ENCODE measurements at regions not wholly inside any gene's neighbourhood (a gene's known extent, or its start where the extent isn't known, plus 50 kb on each side); places are given as distances from the start of the nearest gene placed in this dataset.
"Not testable (repeated sequence)": the region's sequence is repeated elsewhere in the genome, so short reads cannot be mapped to it uniquely, and the experiment has no call there.

DNA sequence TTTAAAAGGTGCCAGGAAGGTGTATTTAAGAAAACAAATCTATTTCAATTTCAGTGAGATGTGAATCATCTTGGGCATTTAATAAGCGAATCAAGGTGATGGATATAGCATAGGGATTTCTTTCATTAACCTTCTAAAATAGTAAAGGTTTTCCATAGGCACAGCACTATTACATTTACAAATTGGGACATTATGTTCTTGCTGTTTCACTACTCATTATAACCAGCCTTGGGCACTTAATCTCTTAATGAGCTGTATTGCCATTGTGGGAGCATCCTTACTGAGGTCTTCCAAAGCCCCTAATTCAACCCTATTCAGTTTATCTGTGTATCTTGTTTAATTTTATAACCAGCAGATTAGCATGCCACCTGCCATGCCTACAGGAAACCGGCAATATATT lies 1305.5 kb downstream of the CDH12 start:
- not testable (repeated sequence) for H3K9ac ChIP-seq (ENCODE audit: low read length); H3K14ac ChIP-seq (ENCODE audit: low read length in 2 of 2); H2BK120ac ChIP-seq (ENCODE audit: low read depth, low read length); H2BK15ac ChIP-seq (ENCODE audit: low read depth, poor library complexity, severe bottlenecking); H3K23ac ChIP-seq (ENCODE audit: low read length in 2 of 2); H2AK5ac ChIP-seq (ENCODE audit: low read length, severe bottlenecking); H2BK12ac ChIP-seq (ENCODE audit: low read length in 2 of 2); H3K27me3 ChIP-seq (ENCODE audit: control insufficient read depth in 1 of 2, insufficient read depth in 1 of 2, low read length in 2 of 2); H3K4me1 ChIP-seq (ENCODE audit: control insufficient read depth, insufficient read depth, low read depth, low read length); H3K4me3 ChIP-seq (ENCODE audit: insufficient read depth in 1 of 2, low read depth in 1 of 2, low read length in 2 of 2); H3K36me3 ChIP-seq (ENCODE audit: control insufficient read depth in 1 of 2, insufficient read depth in 2 of 2, low read depth in 1 of 2, low read length in 2 of 2); H3K4ac ChIP-seq (ENCODE audit: low read depth in 1 of 2, low read length in 2 of 2); H3K18ac ChIP-seq (ENCODE audit: low read depth in 1 of 2, low read length in 2 of 2); H2BK5ac ChIP-seq (ENCODE audit: low read depth, low read length, poor library complexity, severe bottlenecking); H3K79me1 ChIP-seq (replicated peaks; ENCODE audit: low read length, poor library complexity, severe bottlenecking); H3K9me3 ChIP-seq (ENCODE audit: control insufficient read depth, low read length); H4K8ac ChIP-seq (ENCODE audit: low read length); DNase-seq; H3K27ac ChIP-seq (ENCODE audit: low read length, poor library complexity, severe bottlenecking); H4K91ac ChIP-seq (ENCODE audit: low read length); H3K4me2 ChIP-seq (ENCODE audit: low read length, poor library complexity, severe bottlenecking); H2AFZ ChIP-seq (ENCODE audit: low read depth, low read length)
- WGBS = 100% methylated on average over 1 of the region's 2 CpGs

GRCh38 chr5:21535114-21535513 lies 1318.0 kb downstream of the CDH12 start:
- H3K9ac ChIP-seq (ENCODE audit: low read length); H3K27me3 ChIP-seq (ENCODE audit: control insufficient read depth in 1 of 2, insufficient read depth in 1 of 2, low read length in 2 of 2); H3K4ac ChIP-seq (ENCODE audit: low read depth in 1 of 2, low read length in 2 of 2); H2BK120ac ChIP-seq (ENCODE audit: low read depth, low read length); H3K18ac ChIP-seq (ENCODE audit: low read depth in 1 of 2, low read length in 2 of 2); H3K14ac ChIP-seq (ENCODE audit: low read length in 2 of 2); H4K8ac ChIP-seq (ENCODE audit: low read length); DNase-seq; H4K91ac ChIP-seq (ENCODE audit: low read length); H3K4me3 ChIP-seq (ENCODE audit: insufficient read depth in 1 of 2, low read depth in 1 of 2, low read length in 2 of 2); H3K23ac ChIP-seq (ENCODE audit: low read length in 2 of 2); H2AK5ac ChIP-seq (ENCODE audit: low read length, severe bottlenecking); H3K79me1 ChIP-seq (replicated peaks; ENCODE audit: low read length, poor library complexity, severe bottlenecking); H2BK12ac ChIP-seq (ENCODE audit: low read length in 2 of 2); H2BK5ac ChIP-seq (ENCODE audit: low read depth, low read length, poor library complexity, severe bottlenecking); H3K4me2 ChIP-seq (ENCODE audit: low read length, poor library complexity, severe bottlenecking); H3K4me1 ChIP-seq (ENCODE audit: control insufficient read depth, insufficient read depth, low read depth, low read length); H3K36me3 ChIP-seq (ENCODE audit: control insufficient read depth in 1 of 2, insufficient read depth in 2 of 2, low read depth in 1 of 2, low read length in 2 of 2); H2BK15ac ChIP-seq (ENCODE audit: low read depth, poor library complexity, severe bottlenecking); H3K9me3 ChIP-seq (ENCODE audit: control insufficient read depth, low read length); H2AFZ ChIP-seq (ENCODE audit: low read depth, low read length); H3K27ac ChIP-seq (ENCODE audit: low read length, poor library complexity, severe bottlenecking): not testable (repeated sequence)

DNA sequence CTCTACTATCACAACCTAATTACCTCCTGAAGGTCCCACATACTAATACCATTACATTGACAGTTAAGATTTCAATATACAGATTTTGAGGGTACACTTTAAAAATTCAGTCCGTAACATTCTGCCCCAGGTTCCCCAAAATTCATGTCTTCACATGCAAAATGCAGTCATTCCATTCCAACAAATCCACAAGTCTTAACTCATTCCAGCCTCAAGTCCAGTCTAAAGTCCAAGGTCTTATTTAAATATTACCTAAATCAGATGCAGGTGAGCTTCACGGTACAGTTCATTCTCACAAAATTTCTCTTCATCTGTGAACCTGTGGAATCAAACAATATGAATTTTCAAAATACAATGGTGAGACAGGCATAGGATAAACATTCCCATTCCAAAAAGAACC lies 1332.0 kb downstream of the CDH12 start:
- H2BK5ac ChIP-seq (ENCODE audit: low read depth, low read length, poor library complexity, severe bottlenecking); H3K14ac ChIP-seq (ENCODE audit: low read length in 2 of 2); H3K23ac ChIP-seq (ENCODE audit: low read length in 2 of 2); H3K4me3 ChIP-seq (ENCODE audit: insufficient read depth in 1 of 2, low read depth in 1 of 2, low read length in 2 of 2); H3K9me3 ChIP-seq (ENCODE audit: control insufficient read depth, low read length); DNase-seq; H2BK12ac ChIP-seq (ENCODE audit: low read length in 2 of 2); H2BK15ac ChIP-seq (ENCODE audit: low read depth, poor library complexity, severe bottlenecking); H3K36me3 ChIP-seq (ENCODE audit: control insufficient read depth in 1 of 2, insufficient read depth in 2 of 2, low read depth in 1 of 2, low read length in 2 of 2); H3K79me1 ChIP-seq (replicated peaks; ENCODE audit: low read length, poor library complexity, severe bottlenecking); H2AFZ ChIP-seq (ENCODE audit: low read depth, low read length); H3K27me3 ChIP-seq (ENCODE audit: control insufficient read depth in 1 of 2, insufficient read depth in 1 of 2, low read length in 2 of 2); H3K9ac ChIP-seq (ENCODE audit: low read length); H3K27ac ChIP-seq (ENCODE audit: low read length, poor library complexity, severe bottlenecking); H4K8ac ChIP-seq (ENCODE audit: low read length); H2BK120ac ChIP-seq (ENCODE audit: low read depth, low read length); H2AK5ac ChIP-seq (ENCODE audit: low read length, severe bottlenecking); H3K4ac ChIP-seq (ENCODE audit: low read depth in 1 of 2, low read length in 2 of 2); H3K4me2 ChIP-seq (ENCODE audit: low read length, poor library complexity, severe bottlenecking); H4K91ac ChIP-seq (ENCODE audit: low read length); H3K18ac ChIP-seq (ENCODE audit: low read depth in 1 of 2, low read length in 2 of 2); H3K4me1 ChIP-seq (ENCODE audit: control insufficient read depth, insufficient read depth, low read depth, low read length): not testable (repeated sequence)
- 100% methylated on average over 1 of the region's 2 CpGs for WGBS

- not testable (repeated sequence) for H3K9me3 ChIP-seq (ENCODE audit: control insufficient read depth, low read length); H2BK15ac ChIP-seq (ENCODE audit: low read depth, poor library complexity, severe bottlenecking); H3K36me3 ChIP-seq (ENCODE audit: control insufficient read depth in 1 of 2, insufficient read depth in 2 of 2, low read depth in 1 of 2, low read length in 2 of 2); H3K23ac ChIP-seq (ENCODE audit: low read length in 2 of 2); H2BK120ac ChIP-seq (ENCODE audit: low read depth, low read length); H3K27me3 ChIP-seq (ENCODE audit: control insufficient read depth in 1 of 2, insufficient read depth in 1 of 2, low read length in 2 of 2); H2AK5ac ChIP-seq (ENCODE audit: low read length, severe bottlenecking); H3K27ac ChIP-seq (ENCODE audit: low read length, poor library complexity, severe bottlenecking); H3K18ac ChIP-seq (ENCODE audit: low read depth in 1 of 2, low read length in 2 of 2); H3K9ac ChIP-seq (ENCODE audit: low read length); H3K4me2 ChIP-seq (ENCODE audit: low read length, poor library complexity, severe bottlenecking); H3K4ac ChIP-seq (ENCODE audit: low read depth in 1 of 2, low read length in 2 of 2); H3K4me3 ChIP-seq (ENCODE audit: insufficient read depth in 1 of 2, low read depth in 1 of 2, low read length in 2 of 2); H4K8ac ChIP-seq (ENCODE audit: low read length); H4K91ac ChIP-seq (ENCODE audit: low read length); DNase-seq; H3K79me1 ChIP-seq (replicated peaks; ENCODE audit: low read length, poor library complexity, severe bottlenecking); H2AFZ ChIP-seq (ENCODE audit: low read depth, low read length); H2BK12ac ChIP-seq (ENCODE audit: low read length in 2 of 2); H2BK5ac ChIP-seq (ENCODE audit: low read depth, low read length, poor library complexity, severe bottlenecking); H3K14ac ChIP-seq (ENCODE audit: low read length in 2 of 2); H3K4me1 ChIP-seq (ENCODE audit: control insufficient read depth, insufficient read depth, low read depth, low read length)
- WGBS = 100% methylated on average over 5 of the region's 11 CpGs
Measured at GRCh38 chr5:21496926-21497325, 1356.2 kb downstream of the CDH12 start.
